ENCODE measurements at regions not wholly inside any gene's neighbourhood (a gene's known extent, or its start where the extent isn't known, plus 50 kb on each side); places are given as distances from the start of the nearest gene placed in this dataset.
A peak's percentile ranks its signal among the peaks of the same experiment; 100 is the strongest.
"Not testable (repeated sequence)": the region's sequence is repeated elsewhere in the genome, so short reads cannot be mapped to it uniquely, and the experiment has no call there.

- Mint-ChIP-seq H3K4me3 (no peak overlapping the region), H3K27me3 (ENCODE audit: low read depth) (no peaks in the 10 kb centered on the region), H3K4me1 (ENCODE audit: low read depth) (peaks cover 87% of the 10 kb centered on the region), H3K9me3 (peaks cover 29% of the 10 kb centered on the region), H3K36me3 (ENCODE audit: low read depth) (peaks cover 28% of the 10 kb centered on the region), H3K27ac (peak overlapping the region; percentile 68)
- CTCF ChIA-PET, result interaction anchor here (1.1 kb wide), 1 partner anchor 98 kb away, joined by 3 read pairs; no protein-coding TSS in a partner anchor
- no peak for DNase-seq
- intact Hi-C loops (cut with micrococcal nuclease), result loop anchor here (5.0 kb wide), 1 partner anchor 532 kb away; the partner anchor contains the start of gene EEA1
Measured at GRCh38 chr12:92394895-92395294, 249.2 kb upstream of the BTG1 start.

GRCh38 chr12:92393504-92393903, 247.9 kb upstream of the BTG1 start:
- intact Hi-C loops (cut with micrococcal nuclease), result no loop called here
- Mint-ChIP-seq H3K36me3 (ENCODE audit: low read depth) (peaks cover 28% of the 10 kb centered on the region), H3K27me3 (ENCODE audit: low read depth) (no peaks in the 10 kb centered on the region), H3K9me3 (peaks cover 29% of the 10 kb centered on the region), H3K4me3 (no peak overlapping the region), H3K27ac (peak overlapping the region; percentile 22), H3K4me1 (ENCODE audit: low read depth) (peaks cover 74% of the 10 kb centered on the region)
- peak; percentile 81 for DNase-seq
- CTCF ChIA-PET, result interaction anchor here (0.6 to 1.1 kb wide), 2 partner anchors 14 to 1308 kb away, joined by 3 to 6 read pairs; no protein-coding TSS in a partner anchor

DNA sequence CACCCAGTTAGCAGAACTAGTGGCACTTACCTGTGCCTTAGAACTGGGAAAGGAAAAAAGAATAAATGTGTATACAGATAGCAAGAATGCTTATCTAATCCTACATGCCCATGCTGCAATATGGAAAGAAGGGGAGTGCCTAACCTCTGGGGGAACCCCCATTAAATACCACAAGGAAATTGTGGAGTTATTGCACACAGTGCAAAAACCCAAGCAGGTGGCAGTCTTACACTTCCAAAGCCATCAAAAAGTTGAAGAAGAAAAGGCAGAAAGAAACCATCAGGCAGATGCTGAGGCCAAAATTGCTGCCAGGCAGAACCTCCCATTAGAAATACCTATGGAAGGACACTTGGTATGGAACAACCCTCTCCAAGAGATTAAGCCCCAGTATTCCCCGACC, 246.1 kb upstream of the BTG1 start:
- H3K9me3 Mint-ChIP-seq, result peaks cover 29% of the 10 kb centered on the region
- peaks cover 28% of the 10 kb centered on the region for H3K36me3 Mint-ChIP-seq (ENCODE audit: low read depth)
- CTCF ChIA-PET; H3K4me3 Mint-ChIP-seq; H3K27me3 Mint-ChIP-seq (ENCODE audit: low read depth): not testable (repeated sequence)
- peak; percentile 68 for DNase-seq
- intact Hi-C loops (cut with micrococcal nuclease), result loop anchor here (1.0 kb wide), 4 partner anchors 17 to 259 kb away; no protein-coding TSS in a partner anchor
- peak overlapping the region; percentile 22 for H3K27ac Mint-ChIP-seq
- peaks cover 66% of the 10 kb centered on the region for H3K4me1 Mint-ChIP-seq (ENCODE audit: low read depth)

DNA sequence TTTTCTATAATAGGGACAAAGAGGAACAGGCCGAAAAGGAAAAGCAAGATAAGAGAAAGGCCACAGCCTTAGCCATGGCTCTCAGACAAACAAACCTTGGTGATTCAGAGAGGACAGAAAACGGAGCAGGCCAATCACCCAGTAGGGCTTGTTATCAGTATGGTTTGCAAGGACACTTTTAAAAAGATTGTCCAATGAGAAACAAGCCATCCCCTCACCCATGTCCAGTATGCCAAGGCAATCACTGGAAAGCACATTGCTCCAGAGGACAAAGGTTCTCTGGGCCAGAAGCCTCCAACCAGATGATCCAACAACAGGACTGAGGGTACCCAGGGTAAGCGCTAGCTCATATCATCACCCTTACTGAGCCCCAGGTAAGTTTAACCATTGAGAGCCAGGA, 243.8 kb upstream of the BTG1 start:
- intact Hi-C loops (cut with micrococcal nuclease), result no loop called here
- no peak overlapping the region for H3K27ac Mint-ChIP-seq
- peaks cover 50% of the 10 kb centered on the region for H3K4me1 Mint-ChIP-seq (ENCODE audit: low read depth)
- DNase-seq, result no peak
- H3K9me3 Mint-ChIP-seq, result peaks cover 21% of the 10 kb centered on the region
- CTCF ChIA-PET, result interaction anchor here (1.3 to 1.4 kb wide), 2 partner anchors 182 to 244 kb away, joined by 3 to 4 read pairs; partner anchors contain the start of gene BTG1
- H3K36me3 Mint-ChIP-seq (ENCODE audit: low read depth), result peaks cover 22% of the 10 kb centered on the region
- H3K4me3 Mint-ChIP-seq, result no peak overlapping the region
- no peaks in the 10 kb centered on the region for H3K27me3 Mint-ChIP-seq (ENCODE audit: low read depth)

- Mint-ChIP-seq H3K4me3 (no peak overlapping the region), H3K27ac (no peak overlapping the region), H3K36me3 (ENCODE audit: low read depth) (no peaks in the 10 kb centered on the region), H3K27me3 (ENCODE audit: low read depth) (no peaks in the 10 kb centered on the region), H3K4me1 (ENCODE audit: low read depth) (peaks cover 37% of the 10 kb centered on the region), H3K9me3 (no peaks in the 10 kb centered on the region)
- no peak for DNase-seq
- CTCF ChIA-PET, result interaction anchor here (1.1 to 1.3 kb wide), 2 partner anchors 20 to 1004 kb away, joined by 3 to 4 read pairs; no protein-coding TSS in a partner anchor
- intact Hi-C loops (cut with micrococcal nuclease), result no loop called here
Measured at GRCh38 chr12:92385296-92385695, 239.7 kb upstream of the BTG1 start.

GRCh38 chr12:92384571-92384970, 238.9 kb upstream of the BTG1 start:
- Mint-ChIP-seq H3K27ac (no peak overlapping the region), H3K27me3 (ENCODE audit: low read depth) (no peaks in the 10 kb centered on the region), H3K9me3 (no peaks in the 10 kb centered on the region), H3K4me3 (no peak overlapping the region), H3K4me1 (ENCODE audit: low read depth) (peaks cover 44% of the 10 kb centered on the region), H3K36me3 (ENCODE audit: low read depth) (no peaks in the 10 kb centered on the region)
- CTCF ChIA-PET, result interaction anchor here (0.5 to 1.3 kb wide), 5 partner anchors 19 to 1003 kb away, joined by 3 to 4 read pairs (median 3); no protein-coding TSS in a partner anchor
- no peak for DNase-seq
- intact Hi-C loops (cut with micrococcal nuclease), result loop anchor here (5.0 kb wide), 1 partner anchor 607 kb away; no protein-coding TSS in a partner anchor

DNA sequence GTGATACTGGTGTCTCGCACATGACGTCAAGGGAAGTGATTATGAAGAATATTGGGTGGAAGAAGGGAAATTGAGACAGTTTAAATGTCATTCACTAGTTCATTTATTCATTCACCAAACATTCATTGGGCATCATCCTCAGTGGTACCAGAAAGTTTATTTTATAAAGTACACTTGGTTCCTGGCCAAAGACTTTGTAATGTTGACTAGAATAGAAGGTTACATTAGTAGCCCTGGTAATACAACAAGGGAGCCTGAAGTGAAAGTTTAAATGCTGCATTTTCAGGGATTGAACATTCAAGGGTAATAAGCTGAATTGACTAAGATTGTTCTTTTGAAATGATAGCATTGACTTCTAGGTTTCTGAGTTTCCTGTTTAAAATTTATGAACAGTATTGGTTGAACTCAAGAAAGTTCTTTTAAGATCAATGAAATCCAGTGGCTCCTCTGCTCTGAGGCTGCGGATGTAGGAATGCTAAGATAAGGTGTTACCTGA, 236.8 kb upstream of the BTG1 start:
- Mint-ChIP-seq H3K4me1 (ENCODE audit: low read depth) (peaks cover 57% of the 10 kb centered on the region), H3K36me3 (ENCODE audit: low read depth) (no peaks in the 10 kb centered on the region), H3K27me3 (ENCODE audit: low read depth) (no peaks in the 10 kb centered on the region), H3K4me3 (no peak overlapping the region), H3K9me3 (no peaks in the 10 kb centered on the region), H3K27ac (no peak overlapping the region)
- CTCF ChIA-PET, result no interaction called here
- intact Hi-C loops (cut with micrococcal nuclease), result loop anchor here (5.0 kb wide), 1 partner anchor 605 kb away; no protein-coding TSS in a partner anchor
- DNase-seq, result no peak

- no peak overlapping the region for H3K27ac Mint-ChIP-seq
- CTCF ChIA-PET, result no interaction called here
- intact Hi-C loops (cut with micrococcal nuclease), result loop anchor here (5.0 kb wide), 1 partner anchor 605 kb away; no protein-coding TSS in a partner anchor
- H3K27me3 Mint-ChIP-seq (ENCODE audit: low read depth), result no peaks in the 10 kb centered on the region
- no peaks in the 10 kb centered on the region for H3K36me3 Mint-ChIP-seq (ENCODE audit: low read depth)
- H3K4me3 Mint-ChIP-seq, result no peak overlapping the region
- no peak for DNase-seq
- H3K4me1 Mint-ChIP-seq (ENCODE audit: low read depth), result peaks cover 54% of the 10 kb centered on the region
- no peaks in the 10 kb centered on the region for H3K9me3 Mint-ChIP-seq
Measured at GRCh38 chr12:92381856-92382255, 236.2 kb upstream of the BTG1 start.

GRCh38 chr12:92378682-92379479, 233.2 kb upstream of the BTG1 start:
- Mint-ChIP-seq H3K36me3 (ENCODE audit: low read depth) (no peaks in the 10 kb centered on the region), H3K27ac (peak overlapping the region; percentile 55), H3K27me3 (ENCODE audit: low read depth) (no peaks in the 10 kb centered on the region), H3K4me3 (no peak overlapping the region), H3K4me1 (ENCODE audit: low read depth) (peaks cover 53% of the 10 kb centered on the region), H3K9me3 (no peaks in the 10 kb centered on the region)
- intact Hi-C loops (cut with micrococcal nuclease), result no loop called here
- peak; percentile 28 for DNase-seq
- CTCF ChIA-PET, result no interaction called here

- peaks cover 51% of the 10 kb centered on the region for H3K4me1 Mint-ChIP-seq (ENCODE audit: low read depth)
- H3K27me3 Mint-ChIP-seq (ENCODE audit: low read depth); H3K27ac Mint-ChIP-seq; H3K36me3 Mint-ChIP-seq (ENCODE audit: low read depth); DNase-seq; intact Hi-C loops (cut with micrococcal nuclease); CTCF ChIA-PET; H3K4me3 Mint-ChIP-seq; H3K9me3 Mint-ChIP-seq: not testable (repeated sequence)
Measured at GRCh38 chr12:92375504-92375903, 229.9 kb upstream of the BTG1 start.

DNA sequence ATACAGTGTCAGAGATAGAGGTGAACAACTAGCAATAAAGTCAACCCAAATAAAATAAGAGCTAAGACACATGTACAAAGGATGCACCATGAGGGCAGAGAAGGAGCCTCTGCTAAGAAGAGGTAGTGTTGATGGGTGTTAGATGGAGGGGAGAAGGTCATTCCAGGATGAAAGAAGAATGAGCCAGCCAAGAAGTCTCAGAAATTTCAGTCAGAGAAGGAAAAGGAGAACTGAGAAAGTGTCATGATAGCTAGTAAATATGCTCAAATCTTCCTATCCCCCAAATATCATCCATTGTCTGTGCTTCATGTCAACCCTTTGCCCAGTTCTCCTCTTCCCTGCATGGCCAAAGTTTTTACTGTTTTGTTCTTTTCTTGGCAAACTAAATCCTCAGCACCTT, 225.2 kb upstream of the BTG1 start:
- Mint-ChIP-seq H3K9me3 (peaks cover 1% of the 10 kb centered on the region), H3K36me3 (ENCODE audit: low read depth) (peaks cover 3% of the 10 kb centered on the region), H3K27me3 (ENCODE audit: low read depth) (no peaks in the 10 kb centered on the region), H3K27ac (no peak overlapping the region), H3K4me1 (ENCODE audit: low read depth) (peaks cover 35% of the 10 kb centered on the region), H3K4me3 (no peak overlapping the region)
- intact Hi-C loops (cut with micrococcal nuclease), result no loop called here
- no peak for DNase-seq
- CTCF ChIA-PET, result no interaction called here

DNA sequence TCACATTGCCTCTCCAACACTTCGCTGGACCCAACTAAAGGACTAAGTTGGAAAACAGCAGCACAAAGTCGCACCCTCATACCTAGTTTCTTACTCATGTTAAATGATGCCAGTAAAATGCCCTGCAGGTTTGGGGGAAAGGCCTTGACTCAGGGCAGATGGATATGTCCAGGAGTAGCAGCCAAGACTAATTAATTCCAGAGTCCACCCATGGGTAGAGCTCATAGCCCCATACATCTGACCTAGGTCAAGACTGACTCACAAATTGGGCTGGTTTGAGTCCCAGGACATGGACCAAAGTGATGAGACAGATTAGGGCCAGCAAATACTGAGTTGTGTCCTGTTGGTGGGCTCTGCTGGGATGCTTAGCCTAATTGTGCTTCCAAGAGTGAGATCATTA, 224.0 kb upstream of the BTG1 start:
- CTCF ChIA-PET, result interaction anchor here (0.6 kb wide), 1 partner anchor 541 kb away, joined by 3 read pairs; no protein-coding TSS in a partner anchor
- intact Hi-C loops (cut with micrococcal nuclease), result no loop called here
- no peak overlapping the region for H3K27ac Mint-ChIP-seq

More for the DNA sequence above, 224.0 kb upstream of the BTG1 start:
- peaks cover 3% of the 10 kb centered on the region for H3K36me3 Mint-ChIP-seq (ENCODE audit: low read depth)
- DNase-seq, result no peak
- H3K9me3 Mint-ChIP-seq, result peaks cover 1% of the 10 kb centered on the region
- no peak overlapping the region for H3K4me3 Mint-ChIP-seq
- peaks cover 41% of the 10 kb centered on the region for H3K4me1 Mint-ChIP-seq (ENCODE audit: low read depth)
- no peaks in the 10 kb centered on the region for H3K27me3 Mint-ChIP-seq (ENCODE audit: low read depth)

All from activated naive CD4-positive, alpha-beta T cell treated with anti-CD3 and anti-CD28 coated beads for 36 hours (primary cell).